GM06990 (cell line): ENCODE measurements at regions not wholly inside any gene's neighbourhood (a gene's known extent, or its start where the extent isn't known, plus 50 kb on each side); places are given as distances from the start of the nearest gene placed in this dataset.

ENCODE experiments used
- DNase-seq: peaks from one replicate; pipeline ENCODE4 v3.0.0-alpha.2; 2011; ENCODE audit not compliant: insufficient read length; ENCODE audit errors: extremely low read depth
- H3K27me3 ChIP-seq: replicated peaks from 2 replicates; pipeline ENCODE4 v1.6.0; 2011; ENCODE audit warnings: low read length; ENCODE audit not compliant: control insufficient read depth, insufficient read depth
- H3K36me3 ChIP-seq: 2 replicates; pipeline ENCODE4 v1.5.1; 2011; ENCODE audit warnings: low read length; ENCODE audit not compliant: control insufficient read depth, insufficient read depth
- H3K4me3 ChIP-seq: replicated peaks from 2 replicates; pipeline ENCODE4 v1.5.1; 2011; ENCODE audit warnings: low read depth, mild to moderate bottlenecking, control low read depth, low read length
- CTCF ChIP-seq: IDR thresholded peaks from 2 replicates; pipeline ENCODE4 v1.5.1; 2011; ENCODE audit warnings: low read length, control low read depth, mild to moderate bottlenecking, inconsistent platforms; ENCODE audit not compliant: insufficient read depth, poor library complexity, severe bottlenecking

GRCh38 chr3:25854635-25855034 is 64.7 kb downstream of the OXSM start:
- H3K4me3 ChIP-seq = no peak overlapping the region
- no peaks in the 10 kb centered on the region; the same call in 1 of the 2 replicates for H3K27me3 ChIP-seq
- DNase-seq = no peak
- no peaks in the 10 kb centered on the region for H3K36me3 ChIP-seq
- no peak for TF ChIP-seq CTCF

GRCh38 chr3:25855266-25855784 is 65.4 kb downstream of the OXSM start:
- Histone ChIP-seq H3K36me3 (no peaks in the 10 kb centered on the region), H3K4me3 (no peak overlapping the region), H3K27me3 (no peaks in the 10 kb centered on the region; the same call in 1 of the 2 replicates)
- no peak for TF ChIP-seq CTCF
- no peak for DNase-seq

GRCh38 chr3:25856902-25857518 is 67.1 kb downstream of the OXSM start:
- no peak for DNase-seq
- Histone ChIP-seq H3K27me3 (no peaks in the 10 kb centered on the region; the same call in 1 of the 2 replicates), H3K4me3 (no peak overlapping the region), H3K36me3 (no peaks in the 10 kb centered on the region)
- peak; percentile 75 for TF ChIP-seq CTCF

GRCh38 chr3:25861566-25861965 is 71.7 kb downstream of the OXSM start:
- TF ChIP-seq CTCF = no peak

GRCh38 chr3:25863011-25863415 is 73.1 kb downstream of the OXSM start:
- no peak for DNase-seq
- H3K36me3 ChIP-seq = no peaks in the 10 kb centered on the region
- H3K4me3 ChIP-seq = no peak overlapping the region
- no peak for TF ChIP-seq CTCF
- no peaks in the 10 kb centered on the region for H3K27me3 ChIP-seq

More at GRCh38 chr3:25861566-25861965, 71.7 kb downstream of the OXSM start:
- Histone ChIP-seq H3K4me3 (no peak overlapping the region), H3K36me3 (no peaks in the 10 kb centered on the region), H3K27me3 (no peaks in the 10 kb centered on the region)
- no peak for DNase-seq

GRCh38 chr3:25863416-25863959 is 73.6 kb downstream of the OXSM start:
- no peak for DNase-seq
- Histone ChIP-seq H3K36me3 (no peaks in the 10 kb centered on the region), H3K4me3 (no peak overlapping the region), H3K27me3 (no peaks in the 10 kb centered on the region)
- TF ChIP-seq CTCF = peak; percentile 33
